Hypothalamus (tissue), 51 donors: ENCODE measurements at regions not wholly inside any gene's neighbourhood (a gene's known extent, or its start where the extent isn't known, plus 50 kb on each side); places are given as distances from the start of the nearest gene placed in this dataset.
A peak's percentile ranks its signal among the peaks of the same experiment; 100 is the strongest.

Source experiments
- DNase-seq, 51 donors: peaks; one replicate each; lab custom pipeline; 2025; lab: John Stamatoyannopoulos, UW

DNA sequence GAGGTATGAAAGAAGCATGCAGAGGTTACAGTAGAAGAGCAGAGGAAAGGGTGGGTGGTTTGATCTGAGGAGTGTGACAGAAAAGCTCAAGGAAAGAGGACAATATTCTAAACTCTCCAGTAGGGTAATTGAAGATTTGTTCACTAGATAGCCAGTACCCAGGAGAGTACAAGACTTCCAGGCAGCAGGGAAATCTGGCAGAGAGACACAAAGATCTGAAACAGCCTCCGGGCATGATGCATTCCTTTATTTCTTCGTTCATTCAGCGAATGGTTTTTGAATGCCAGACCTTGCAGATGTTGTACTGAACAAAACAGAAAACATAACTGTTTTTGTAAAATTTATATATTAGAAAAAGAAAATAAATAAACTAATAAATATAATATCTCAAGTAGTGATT is 766.6 kb downstream of the FAT4 start:
- no peak for DNase-seq

DNA sequence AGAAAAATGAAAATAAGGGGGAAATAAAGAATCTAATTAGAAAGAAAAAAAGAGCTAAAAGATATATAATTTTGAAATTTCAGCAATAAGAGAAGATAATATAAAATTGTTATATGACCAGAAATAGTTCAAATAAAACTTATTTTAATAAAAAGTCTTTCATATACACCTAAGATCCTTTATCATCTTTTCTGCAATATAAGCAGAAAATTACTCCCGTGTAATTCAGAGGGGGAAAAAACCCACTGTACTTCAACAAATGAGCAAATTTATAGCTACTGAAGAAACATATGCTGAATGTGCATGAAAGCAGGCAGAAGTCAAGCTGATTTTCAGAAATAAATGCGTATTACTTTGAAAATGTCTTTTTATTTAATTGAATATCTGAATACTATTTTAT is 771.3 kb downstream of the FAT4 start:
- no peak for DNase-seq

DNA sequence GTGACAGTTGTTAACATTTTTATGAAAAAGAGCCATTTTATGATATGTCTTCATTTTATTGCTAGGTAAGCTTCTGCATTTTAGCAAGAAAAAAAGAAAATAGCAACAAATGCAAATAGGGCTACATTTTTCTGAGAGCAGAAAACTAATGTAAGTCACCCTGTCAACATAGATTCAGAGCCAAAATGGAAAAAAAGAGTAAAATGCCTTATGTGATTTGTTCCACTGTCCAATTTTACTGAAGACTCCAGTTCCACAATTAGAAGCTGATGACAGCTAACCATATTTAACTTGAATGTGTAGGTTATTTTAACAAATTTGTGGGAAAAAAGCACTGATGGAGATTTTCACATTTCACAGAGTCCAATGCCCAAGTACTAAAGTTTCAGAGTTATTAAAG is 772.3 kb downstream of the FAT4 start:
- no peak for DNase-seq

DNA sequence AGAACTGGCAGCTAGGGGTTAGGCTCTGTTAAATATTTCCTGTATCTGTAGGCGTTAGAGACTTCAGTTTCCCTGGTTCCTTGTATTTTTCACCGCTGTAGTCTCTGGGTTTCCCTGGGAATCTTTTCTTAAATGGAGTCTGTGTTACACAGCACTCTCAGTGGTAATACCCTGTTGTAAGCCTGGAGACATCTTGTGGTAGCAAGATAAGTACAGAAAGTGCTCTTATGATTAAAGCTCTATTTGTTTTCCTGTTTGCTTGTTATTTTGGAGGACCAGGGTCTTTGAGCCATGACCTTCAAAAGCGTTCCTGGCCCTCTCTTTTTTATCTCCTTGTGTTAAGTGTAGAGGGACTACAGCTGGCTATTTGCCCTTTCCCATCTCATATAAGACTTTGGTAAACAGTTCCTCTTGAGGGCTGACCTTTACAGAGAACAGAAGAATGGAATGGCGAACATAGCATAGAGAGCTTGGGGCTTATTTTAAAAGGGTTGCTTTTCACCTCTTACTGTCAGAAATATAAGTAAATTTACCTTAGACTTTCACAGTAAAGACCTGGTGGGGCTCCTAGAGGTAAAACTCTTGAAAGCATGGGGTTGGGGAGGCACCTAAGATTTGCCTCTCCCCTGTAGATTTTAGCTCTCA is 782.5 kb downstream of the FAT4 start:
- no peak for DNase-seq

DNA sequence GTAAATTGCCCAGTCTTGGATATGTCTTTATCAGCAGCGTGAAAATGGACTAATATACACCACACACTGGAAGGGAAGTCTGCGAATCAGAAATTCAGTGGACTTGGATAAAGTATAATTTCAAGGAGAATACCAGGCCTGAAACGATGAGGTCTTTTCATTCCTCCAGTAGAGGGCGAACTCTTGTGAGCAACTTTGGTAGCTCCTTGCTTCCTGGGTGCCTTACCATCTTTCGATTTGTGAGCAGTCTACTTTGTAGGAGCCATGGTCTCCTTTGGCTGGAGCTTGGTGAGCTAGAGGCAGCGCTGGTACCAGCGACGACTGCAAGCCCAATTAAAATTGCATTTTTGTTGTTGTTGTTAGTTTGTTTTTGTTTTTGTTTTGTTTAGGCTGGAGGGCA is 791.9 kb downstream of the FAT4 start:
- DNase-seq = no peak

DNA sequence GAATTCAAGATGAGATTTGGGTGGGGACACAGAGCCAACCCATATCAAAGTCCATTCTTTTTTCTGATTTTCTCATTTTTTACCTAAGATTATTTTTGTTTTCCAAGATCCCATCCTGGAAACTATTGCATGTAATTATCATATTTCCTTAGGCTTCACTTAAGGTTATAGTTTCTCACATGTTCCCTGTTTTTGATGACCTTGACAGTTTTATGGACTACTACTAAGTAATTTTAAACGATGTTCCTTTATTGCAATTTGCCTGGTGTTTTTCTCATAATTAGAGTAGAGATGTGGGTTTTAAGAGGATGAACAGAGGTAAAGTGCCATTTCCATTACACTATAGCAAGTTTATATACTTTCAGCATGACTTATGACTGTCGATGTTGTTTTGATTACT is 795.1 kb downstream of the FAT4 start:
- no peak for DNase-seq

DNA sequence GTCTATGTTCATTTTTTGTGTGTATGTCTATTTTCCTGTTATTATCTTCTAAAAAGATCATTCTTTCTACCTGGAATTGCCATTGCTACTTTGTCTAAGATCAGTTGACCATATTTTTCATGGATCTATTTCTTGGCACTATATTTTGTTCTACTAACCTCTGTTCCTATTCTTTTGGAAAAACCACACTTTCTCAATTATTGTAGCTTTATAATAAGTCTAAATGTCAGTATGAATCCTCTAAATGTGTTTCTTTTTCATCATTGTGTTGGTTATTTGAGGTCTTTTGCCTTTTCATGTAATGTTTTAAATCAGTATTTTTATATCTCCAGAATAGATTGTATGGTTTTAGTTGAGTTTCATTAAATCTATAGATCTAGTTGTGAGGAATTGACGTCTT is 798.3 kb downstream of the FAT4 start:
- DNase-seq = no peak

DNA sequence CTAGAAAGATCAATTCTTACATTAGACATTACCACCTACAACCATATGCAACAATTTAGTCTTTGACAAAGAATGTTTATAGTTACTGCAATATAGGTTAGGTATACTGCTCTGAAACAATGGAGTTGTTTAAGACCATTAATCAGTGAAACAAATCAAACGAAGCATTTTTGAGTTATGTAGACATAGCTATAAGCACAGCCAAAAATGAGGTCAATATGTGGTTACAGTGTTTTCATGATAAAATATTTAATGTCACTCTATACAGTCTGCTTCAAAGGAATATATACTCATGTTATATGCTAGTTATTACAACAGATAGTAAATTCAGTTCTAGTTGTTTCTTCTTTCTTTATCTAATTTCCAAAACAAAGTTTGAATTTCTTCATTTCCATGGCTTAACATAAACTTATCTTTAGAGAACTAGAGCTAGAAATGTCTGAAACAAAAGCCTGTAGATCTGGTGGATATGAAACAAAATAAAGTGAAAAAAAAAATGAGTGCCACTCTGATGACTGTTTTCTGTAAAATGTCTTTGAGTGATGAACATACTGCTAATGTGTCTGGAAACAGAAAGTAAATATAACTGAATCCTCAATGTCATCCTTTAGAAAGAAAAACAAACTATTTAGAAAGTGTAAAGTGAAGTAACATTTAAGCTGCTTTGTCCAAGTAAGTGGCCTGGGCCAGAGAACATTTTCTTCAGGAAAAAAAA is 809.0 kb downstream of the FAT4 start:
- DNase-seq = no peak

DNA sequence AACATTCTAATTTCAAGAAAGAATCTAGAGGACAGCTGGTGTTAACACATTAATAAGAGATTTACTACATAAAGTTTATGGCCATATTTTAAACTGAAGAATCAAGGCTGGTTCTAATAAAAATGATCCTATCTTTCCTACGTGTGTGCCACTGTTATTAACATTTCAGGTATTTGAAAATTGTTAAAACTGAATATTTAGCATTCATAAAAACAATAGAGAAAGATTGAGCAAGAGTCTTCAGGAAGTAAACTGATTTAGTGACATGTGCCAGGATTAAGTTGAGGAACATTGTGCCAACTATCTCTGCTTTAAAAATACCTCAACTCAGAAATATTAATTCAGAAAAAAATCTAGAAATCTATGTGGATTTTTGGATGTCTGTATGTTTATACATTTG is 810.1 kb downstream of the FAT4 start:
- DNase-seq = no peak

DNA sequence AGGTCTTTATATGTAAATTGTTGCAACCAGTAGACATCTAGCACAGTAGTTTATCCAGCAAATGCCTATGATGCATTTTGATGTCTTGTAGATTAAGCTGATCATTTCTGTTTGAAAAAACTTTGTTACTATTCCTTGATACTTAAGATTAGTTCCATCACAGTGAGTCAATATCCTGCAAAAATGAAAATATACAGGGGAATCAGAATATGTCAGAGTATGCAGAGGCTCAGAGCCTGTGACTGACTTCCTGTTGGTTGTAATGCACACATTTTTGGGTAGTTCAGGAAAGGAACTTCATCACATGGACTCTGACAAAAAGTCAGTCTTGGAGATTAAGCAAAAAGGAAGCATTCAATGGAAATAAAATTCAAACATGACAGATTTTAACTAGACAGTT is 815.5 kb downstream of the FAT4 start:
- no peak for DNase-seq

DNA sequence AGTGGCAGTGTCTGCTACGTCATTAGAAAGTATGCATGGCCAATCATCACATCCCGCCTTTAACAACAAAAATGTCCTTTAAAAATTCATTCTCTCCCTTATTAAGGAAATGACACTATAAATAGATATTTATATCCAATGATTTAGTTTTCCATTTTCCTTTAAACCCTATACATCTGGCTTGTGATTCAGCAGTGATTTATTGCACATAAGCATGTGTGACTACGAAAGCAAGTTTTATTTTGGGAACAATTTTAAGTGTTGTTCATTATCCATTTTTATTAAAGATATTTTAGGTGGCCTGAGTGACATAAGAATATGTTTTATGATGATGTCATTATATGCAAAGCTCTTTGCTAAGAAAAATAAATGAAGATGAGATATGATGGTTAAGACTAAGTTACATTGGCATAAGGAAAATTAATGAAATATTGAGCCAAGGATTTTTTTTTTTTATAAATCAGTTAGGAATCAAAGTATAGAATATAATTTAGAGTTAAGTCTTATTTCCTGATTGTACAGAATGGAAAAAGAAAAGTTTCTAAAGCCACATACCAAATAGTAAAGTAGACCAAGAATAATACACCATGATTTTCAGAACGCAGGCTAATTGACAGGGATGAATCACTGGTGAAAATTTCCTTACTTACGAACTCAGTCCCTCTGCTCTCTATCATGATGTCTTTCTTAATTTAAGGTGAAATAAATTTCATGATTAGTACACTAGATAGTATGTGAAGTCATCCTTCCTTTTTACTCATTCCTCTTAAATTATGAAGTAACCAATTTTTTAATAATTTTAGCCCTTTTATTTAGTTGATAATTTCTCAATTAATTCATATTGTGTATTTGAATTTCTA is 822.4 kb downstream of the FAT4 start:
- no peak for DNase-seq

DNA sequence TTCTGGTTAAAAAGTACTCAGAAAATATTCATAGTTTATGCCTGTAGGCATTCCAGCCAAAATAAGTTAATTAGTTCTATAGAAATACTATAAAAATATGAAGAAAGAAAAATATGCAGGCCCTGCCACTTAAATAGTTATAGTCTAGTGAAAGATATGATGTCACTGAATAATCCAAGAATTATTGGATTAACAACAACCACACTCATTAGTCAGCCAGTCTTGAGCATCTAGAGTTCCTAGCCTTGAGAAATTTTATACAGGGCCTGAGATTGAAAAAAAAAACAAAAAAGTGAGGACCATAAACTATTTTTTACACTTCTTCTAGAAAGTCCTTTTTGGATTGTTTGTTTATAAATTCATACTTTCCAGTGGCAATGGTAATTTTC is 823.0 kb downstream of the FAT4 start:
- no peak for DNase-seq

DNA sequence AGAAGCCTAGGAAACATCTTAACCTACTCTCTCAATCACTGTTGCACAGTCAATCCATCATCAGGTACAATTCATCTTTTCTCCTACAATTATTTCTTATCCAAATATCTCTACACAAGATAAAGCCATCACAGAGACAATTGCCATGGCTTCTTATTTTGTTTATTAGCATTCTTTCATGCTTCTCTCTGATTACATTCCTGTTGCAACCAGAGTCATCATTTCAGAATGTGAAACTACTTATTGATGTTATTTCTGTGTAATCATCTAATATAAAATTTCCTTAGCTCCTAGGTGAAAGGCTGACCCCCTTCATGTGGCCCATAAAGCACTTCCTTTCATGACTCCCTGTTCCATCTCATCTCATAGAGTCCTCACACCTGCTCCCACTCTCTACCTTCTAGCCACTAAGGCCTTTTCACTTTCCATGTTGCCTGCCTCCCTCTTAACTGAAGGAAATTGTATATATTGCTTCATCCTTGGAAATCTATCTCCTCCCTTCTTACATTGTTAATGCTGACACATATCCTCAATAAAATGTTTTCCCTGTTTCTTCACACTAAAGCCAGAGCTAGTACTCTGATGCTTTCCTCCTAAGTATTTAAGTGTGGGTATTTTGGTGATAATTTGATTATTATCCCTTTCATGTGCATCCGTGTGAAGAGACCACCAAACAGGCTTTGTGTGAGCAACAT is 829.9 kb downstream of the FAT4 start:
- DNase-seq = no peak

DNA sequence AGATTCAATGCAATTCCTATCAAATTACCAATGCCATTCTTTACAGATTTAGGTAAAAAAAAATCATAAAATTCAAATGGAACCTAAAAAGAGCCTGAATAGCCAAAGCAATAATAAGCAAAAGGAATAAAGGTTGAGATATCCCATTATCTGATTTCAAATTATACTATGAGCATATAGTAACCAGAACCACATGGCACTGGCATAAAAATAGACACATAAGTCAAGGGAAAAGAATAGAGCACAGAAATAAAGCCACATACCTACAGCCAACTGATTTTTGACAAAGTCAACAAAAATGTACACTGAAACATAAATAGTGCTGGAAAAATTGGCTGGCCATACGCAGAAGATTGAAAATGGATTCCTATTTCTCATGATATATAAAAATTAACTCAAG is 853.7 kb downstream of the FAT4 start:
- DNase-seq = no peak

DNA sequence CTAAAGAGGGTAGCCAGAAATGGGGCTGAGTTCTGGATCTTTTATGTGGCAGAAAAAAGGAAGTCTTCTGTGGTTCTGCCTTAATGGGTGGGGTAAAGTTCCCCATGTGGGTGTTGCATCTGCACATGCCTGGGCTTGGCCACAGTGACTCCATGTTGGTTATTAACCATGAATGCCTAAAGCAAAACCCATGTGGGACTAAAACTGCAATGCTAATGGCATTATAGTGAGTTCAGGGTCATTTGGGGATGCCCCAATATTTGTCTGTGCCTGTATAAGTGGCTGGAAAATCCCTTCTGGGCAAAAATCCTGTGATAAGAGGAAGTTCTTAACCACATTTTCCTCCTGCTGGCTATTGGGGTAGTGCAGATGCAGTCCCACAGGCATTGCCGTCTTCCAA is 857.4 kb downstream of the FAT4 start:
- no peak for DNase-seq

DNA sequence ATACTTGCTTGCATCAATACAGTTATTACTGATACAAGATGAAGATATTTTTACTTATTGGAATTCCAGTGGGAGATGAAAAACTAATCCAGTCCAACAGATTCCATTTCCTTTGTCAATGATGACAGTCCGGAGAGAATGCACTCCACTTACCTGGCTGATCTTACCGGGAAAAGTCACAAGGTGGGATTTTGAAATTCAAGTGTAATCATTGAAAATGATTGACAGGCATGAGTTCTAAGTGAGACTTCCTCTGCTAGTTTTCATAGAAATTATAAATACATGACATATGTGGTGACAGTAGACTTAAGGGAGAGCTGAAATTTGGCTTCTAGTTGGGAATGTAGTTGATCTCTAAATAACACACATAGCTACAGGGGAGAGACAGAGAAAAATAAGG is 859.9 kb downstream of the FAT4 start:
- no peak for DNase-seq

DNA sequence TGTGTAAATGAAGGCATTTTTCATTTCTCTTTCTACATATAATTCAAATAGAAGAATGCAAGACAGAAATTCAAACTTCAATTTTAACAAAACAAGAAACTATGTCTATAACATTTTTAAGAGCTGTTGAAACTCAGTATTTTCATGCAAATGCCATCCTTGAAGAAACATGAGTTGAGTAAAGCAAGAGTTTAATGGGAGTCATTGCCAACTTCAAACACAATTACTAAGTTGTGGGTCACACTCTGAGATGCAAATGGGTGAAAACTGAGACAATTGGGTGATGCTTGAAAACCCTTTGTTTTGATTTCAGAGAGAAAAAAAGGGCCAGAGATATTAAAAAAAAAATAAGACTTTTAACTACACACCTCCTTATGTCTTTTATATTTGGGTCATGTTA is 865.9 kb downstream of the FAT4 start:
- no peak for DNase-seq

DNA sequence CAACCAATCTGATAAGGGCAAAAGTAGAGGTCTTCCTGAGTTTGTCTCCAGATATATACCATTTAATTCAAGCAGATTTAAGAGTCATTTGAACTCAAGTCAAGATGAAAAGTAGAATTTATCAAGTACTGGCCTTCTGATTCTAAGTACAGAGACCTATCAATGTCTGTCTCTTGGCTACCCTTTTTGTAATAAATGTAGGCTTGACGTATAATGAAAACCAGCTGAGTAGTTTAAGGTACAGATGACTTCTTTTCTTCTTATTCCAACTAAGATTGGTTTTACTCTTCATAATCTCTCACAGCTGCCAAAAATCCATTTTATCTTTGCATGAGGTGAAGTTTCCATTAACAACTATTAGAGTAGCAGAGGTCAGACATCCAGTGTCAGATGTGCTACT is 867.6 kb downstream of the FAT4 start:
- DNase-seq = no peak

DNA sequence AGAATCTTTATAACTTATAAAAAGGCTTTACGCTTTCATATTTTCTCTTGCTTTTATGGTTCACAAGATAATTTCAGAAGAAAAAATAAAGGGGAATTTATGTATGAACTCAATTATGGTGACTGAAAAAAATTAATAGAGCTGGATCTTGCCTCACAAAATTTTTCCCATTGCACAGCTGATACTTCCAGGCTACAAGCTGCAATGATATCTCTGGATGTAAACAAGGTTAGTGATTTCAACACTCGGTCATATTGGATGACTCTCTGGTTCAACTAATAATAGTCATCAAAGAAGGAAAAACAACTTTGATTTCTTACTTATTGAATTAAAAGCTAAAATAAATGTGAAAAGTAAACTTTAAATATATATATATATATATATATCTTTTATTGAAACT is 868.0 kb downstream of the FAT4 start:
- no peak for DNase-seq

DNA sequence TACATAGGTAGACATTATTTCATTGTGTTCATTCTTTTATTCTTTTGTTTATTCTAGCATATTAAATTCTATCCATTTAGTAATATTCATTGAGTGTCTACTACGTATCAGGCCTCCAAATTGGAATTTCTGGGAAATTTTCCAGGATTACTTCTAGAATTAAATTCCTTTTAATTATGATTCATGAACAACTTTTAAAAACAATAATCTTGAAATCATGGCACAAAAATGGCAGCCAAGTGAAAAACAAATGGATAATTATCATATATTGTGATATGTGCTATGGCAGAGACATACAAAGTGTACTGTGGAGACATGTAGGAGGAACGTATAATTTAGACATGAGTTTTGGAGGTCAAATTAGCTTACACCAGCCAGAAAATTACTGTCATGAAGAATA is 868.5 kb downstream of the FAT4 start:
- peak in 1 of 51 donors; percentile 3 for DNase-seq

DNA sequence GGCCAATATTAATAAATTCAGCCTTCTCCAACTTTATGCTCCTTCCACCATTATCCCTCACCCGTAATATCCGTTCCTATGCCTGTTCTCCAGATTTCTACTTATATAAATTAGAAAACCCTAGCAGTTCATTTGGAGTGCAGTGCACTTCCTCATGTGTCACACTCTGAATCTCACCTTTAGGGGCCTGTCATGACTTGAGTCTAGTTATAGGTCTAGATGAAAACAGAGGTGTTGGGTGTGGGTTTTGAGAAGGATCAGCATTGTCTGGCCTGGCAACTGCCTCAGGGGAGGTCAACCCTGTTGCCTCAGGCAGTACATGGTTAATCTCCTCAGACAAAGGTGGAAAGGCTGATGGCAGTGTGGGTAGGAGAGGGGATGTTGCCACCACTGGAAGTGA is 876.8 kb downstream of the FAT4 start:
- no peak for DNase-seq
